Liver (tissue), 3 donors: ENCODE measurements at regions not wholly inside any gene's neighbourhood (a gene's known extent, or its start where the extent isn't known, plus 50 kb on each side); places are given as distances from the start of the nearest gene placed in this dataset.

Experiments
- CTCF ChIP-seq: fragments of 150-350 bp; IDR thresholded peaks from 2 replicates; pipeline ENCODE4 v1.5.1; 2017; ENCODE audit warnings: improper control_type of control experiment, low read depth, low read length; ENCODE audit not compliant: missing input control
- EGR1 ChIP-seq, 2 donors: IDR thresholded peaks; 2 replicates each; pipeline ENCODE4 v1.6.1; 2016 to 2018; ENCODE audit warnings: antibody characterized with exemption in 2 of 2, low read depth in 2 of 2
- FOXA1 ChIP-seq: IDR thresholded peaks from 2 replicates; pipeline ENCODE4 v1.6.1; 2016; ENCODE audit warnings: antibody characterized with exemption
- FOXA2 ChIP-seq: IDR thresholded peaks from 2 replicates; pipeline ENCODE4 v1.6.1; 2016; ENCODE audit warnings: antibody characterized with exemption
- HNF4A ChIP-seq, 2 donors: conservative IDR thresholded peaks; 2 replicates each; pipeline ENCODE4 v1.6.1; 2016; ENCODE audit warnings: antibody characterized with exemption in 2 of 2, mild to moderate bottlenecking in 2 of 2
- JUND ChIP-seq, 2 donors: IDR thresholded peaks; 2 replicates each; pipeline ENCODE4 v1.6.1; 2016; ENCODE audit warnings: antibody characterized with exemption in 2 of 2
- NR2F2 ChIP-seq: IDR thresholded peaks from 2 replicates; pipeline ENCODE4 v1.6.1; 2016; ENCODE audit warnings: antibody characterized with exemption
- REST ChIP-seq: IDR thresholded peaks from 2 replicates; pipeline ENCODE4 v1.6.1; 2016; ENCODE audit warnings: antibody characterized with exemption, mild to moderate bottlenecking
- TAF1 ChIP-seq: conservative IDR thresholded peaks from 2 replicates; pipeline ENCODE4 v1.6.1; 2016; ENCODE audit warnings: antibody characterized with exemption, mild to moderate bottlenecking
- YY1 ChIP-seq: IDR thresholded peaks from 2 replicates; pipeline ENCODE4 v1.6.1; 2016; ENCODE audit warnings: antibody characterized with exemption, mild to moderate bottlenecking
- ZBTB33 ChIP-seq: IDR thresholded peaks from 2 replicates; pipeline ENCODE4 v1.6.1; 2016; ENCODE audit warnings: antibody characterized with exemption
- TF ChIP-seq, protein P1 (sequence below): IDR thresholded peaks from 2 replicates; pipeline ENCODE4 v1.6.1; 2016; ENCODE audit warnings: antibody characterized with exemption
- donor health status: healthy.
- donor health status: healthy.

GRCh38 chr12:76618031-76618430 lies 58.5 kb upstream of the OSBPL8 start:
- TF ChIP-seq NR2F2 (no peak), CTCF (no peak), JUND (IDR thresholded peaks at IDR 0.05) (no peak), ZBTB33 (no peak), EGR1 (IDR thresholded peaks at IDR 0.05; ENCODE audit: low read depth in 2 of 2) (no peak), FOXA1 (no peak), YY1 (no peak), TAF1 (no peak), FOXA2 (no peak), REST (no peak), HNF4A (conservative IDR thresholded peaks at IDR 0.05) (no peak)
- TF ChIP-seq, protein P1, sequence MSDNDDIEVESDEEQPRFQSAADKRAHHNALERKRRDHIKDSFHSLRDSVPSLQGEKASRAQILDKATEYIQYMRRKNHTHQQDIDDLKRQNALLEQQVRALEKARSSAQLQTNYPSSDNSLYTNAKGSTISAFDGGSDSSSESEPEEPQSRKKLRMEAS, result no peak
